H9 (cell line): ENCODE measurements at regions not wholly inside any gene's neighbourhood (a gene's known extent, or its start where the extent isn't known, plus 50 kb on each side); places are given as distances from the start of the nearest gene placed in this dataset.

ENCODE experiments used
- DNase-seq: peaks from one replicate; pipeline ENCODE4 v3.0.0-alpha.2; 2017
- H2AFZ ChIP-seq: one replicate; pipeline ENCODE4 v1.6.1; 2013; ENCODE audit warnings: mild to moderate bottlenecking, low read length, control low read depth, moderate library complexity
- H2AK5ac ChIP-seq: 2 replicates; pipeline ENCODE4 v1.6.1; 2013; ENCODE audit warnings: low read length, control low read depth, mixed read lengths; ENCODE audit not compliant: insufficient read length
- H2BK120ac ChIP-seq: one replicate; pipeline ENCODE4 v1.6.1; 2013; ENCODE audit warnings: low read depth, mild to moderate bottlenecking, low read length, control low read depth, inconsistent platforms; ENCODE audit not compliant: poor library complexity, severe bottlenecking
- H2BK12ac ChIP-seq: 2 replicates; pipeline ENCODE4 v1.6.1; 2013; ENCODE audit warnings: low read length, control low read depth, mixed read lengths, low read depth; ENCODE audit not compliant: insufficient read length
- H2BK15ac ChIP-seq: 2 replicates; pipeline ENCODE4 v1.6.1; 2013; ENCODE audit warnings: low read depth, low read length, control low read depth
- H2BK20ac ChIP-seq: one replicate; pipeline ENCODE4 v1.6.1; 2013; ENCODE audit warnings: low read depth, mild to moderate bottlenecking, low read length, control low read depth, inconsistent platforms; ENCODE audit not compliant: poor library complexity, severe bottlenecking
- H2BK5ac ChIP-seq: 2 replicates; pipeline ENCODE4 v1.6.1; 2013; ENCODE audit warnings: low read length, control low read depth, mixed read lengths; ENCODE audit not compliant: insufficient read length
- H3K14ac ChIP-seq: 2 replicates; pipeline ENCODE4 v1.6.1; 2013; ENCODE audit warnings: low read length, control low read depth; ENCODE audit not compliant: insufficient read depth
- H3K18ac ChIP-seq: 2 replicates; pipeline ENCODE4 v1.6.1; 2013; ENCODE audit warnings: low read depth, mild to moderate bottlenecking, mixed read lengths, low read length, control low read depth; ENCODE audit not compliant: insufficient read length
- H3K23ac ChIP-seq: 2 replicates; pipeline ENCODE4 v1.6.1; 2013; ENCODE audit warnings: low read length, control low read depth, mixed read lengths, low read depth; ENCODE audit not compliant: insufficient read length
- H3K23me2 ChIP-seq: 2 replicates; pipeline ENCODE4 v1.6.1; 2013; ENCODE audit warnings: low read depth, mild to moderate bottlenecking, mixed read lengths, low read length, control low read depth; ENCODE audit not compliant: insufficient read length, poor library complexity, severe bottlenecking
- H3K27ac ChIP-seq: 2 replicates; pipeline ENCODE4 v1.5.1; 2013; ENCODE audit warnings: low read length, control low read depth, mixed read lengths, low read depth; ENCODE audit not compliant: insufficient read length
- H3K27me3 ChIP-seq: 2 replicates; pipeline ENCODE4 v1.6.1; 2013; ENCODE audit warnings: low read length, control low read depth, inconsistent platforms; ENCODE audit not compliant: insufficient read depth
- H3K4ac ChIP-seq: 2 replicates; pipeline ENCODE4 v1.6.1; 2013; ENCODE audit warnings: low read depth, mild to moderate bottlenecking, control low read depth, inconsistent platforms, low read length, moderate library complexity
- H3K4me1 ChIP-seq: 2 replicates; pipeline ENCODE4 v1.6.1; 2013; ENCODE audit warnings: low read length, control low read depth, inconsistent platforms; ENCODE audit not compliant: insufficient read depth
- H3K4me2 ChIP-seq: 2 replicates; pipeline ENCODE4 v1.6.1; 2013; ENCODE audit warnings: low read length, control low read depth, mixed read lengths; ENCODE audit not compliant: insufficient read length, insufficient read depth
- H3K56ac ChIP-seq: 2 replicates; pipeline ENCODE4 v1.6.1; 2013; ENCODE audit warnings: low read depth, mild to moderate bottlenecking, mixed read lengths, low read length, control low read depth; ENCODE audit not compliant: insufficient read length
- H3K79me1 ChIP-seq: 2 replicates; pipeline ENCODE4 v1.6.1; 2013; ENCODE audit warnings: low read depth, mild to moderate bottlenecking, moderate library complexity, low read length, control low read depth, inconsistent platforms; ENCODE audit not compliant: insufficient read depth, poor library complexity, severe bottlenecking
- H3K79me2 ChIP-seq: 2 replicates; pipeline ENCODE4 v1.6.1; 2013; ENCODE audit warnings: low read length, control low read depth, inconsistent platforms; ENCODE audit not compliant: insufficient read depth
- H3K9ac ChIP-seq: 2 replicates; pipeline ENCODE4 v1.6.1; 2013; ENCODE audit warnings: low read length, control low read depth, mixed read lengths; ENCODE audit not compliant: insufficient read length; ENCODE audit errors: extremely low read depth
- H3K9me3 ChIP-seq: one replicate; pipeline ENCODE4 v1.6.1; 2013; ENCODE audit warnings: low read depth, low read length, inconsistent platforms; ENCODE audit not compliant: control insufficient read depth
- H3T11ph ChIP-seq: one replicate; pipeline ENCODE4 v1.6.1; 2013; ENCODE audit warnings: mild to moderate bottlenecking, low read length, control low read depth, inconsistent platforms
- H4K20me1 ChIP-seq: one replicate; pipeline ENCODE4 v1.6.1; 2013; ENCODE audit not compliant: control insufficient read depth, insufficient read length, insufficient read depth
- H4K5ac ChIP-seq: 2 replicates; pipeline ENCODE4 v1.6.1; 2013; ENCODE audit warnings: low read depth, mild to moderate bottlenecking, mixed read lengths, low read length, control low read depth; ENCODE audit not compliant: insufficient read length
- H4K8ac ChIP-seq: replicated peaks from 2 replicates; pipeline ENCODE4 v1.6.1; 2013; ENCODE audit warnings: low read length, control low read depth, mixed read lengths, low read depth; ENCODE audit not compliant: insufficient read length
- H4K91ac ChIP-seq: 2 replicates; pipeline ENCODE4 v1.6.1; 2013; ENCODE audit warnings: low read depth, mild to moderate bottlenecking, moderate library complexity, mixed read lengths, low read length, control low read depth; ENCODE audit not compliant: insufficient read length
- H3K27ac Mint-ChIP-seq, 3 experiments: 2 replicates in 2 of 3; 3 replicates in 1 of 3; pipeline ENCODE4 v1.8.0; 2020 to 2021; ENCODE audit warnings: mixed read lengths in 3 of 3, mild to moderate bottlenecking in 1 of 3, moderate library complexity in 1 of 3
- H3K27me3 Mint-ChIP-seq: 2 replicates; pipeline ENCODE4 v1.8.0; 2021; ENCODE audit warnings: low read depth, mild to moderate bottlenecking, moderate library complexity, mixed read lengths
- H3K36me3 Mint-ChIP-seq, 3 experiments: 2 replicates in 2 of 3; 3 replicates in 1 of 3; pipeline ENCODE4 v1.8.0; 2020 to 2021; ENCODE audit warnings: low read depth in 3 of 3, mixed read lengths in 3 of 3; ENCODE audit not compliant: insufficient read depth in 1 of 3
- H3K4me1 Mint-ChIP-seq, 2 experiments: 2 replicates each; pipeline ENCODE4 v1.8.0; 2020; ENCODE audit warnings: mixed read lengths in 2 of 2
- H3K4me3 Mint-ChIP-seq, 2 experiments: 2 replicates in 1 of 2; 3 replicates in 1 of 2; pipeline ENCODE4 v1.8.0; 2020 to 2021; ENCODE audit warnings: mild to moderate bottlenecking in 2 of 2, mixed read lengths in 2 of 2, moderate library complexity in 1 of 2
- H3K9me3 Mint-ChIP-seq, 2 experiments: 2 replicates in 1 of 2; 3 replicates in 1 of 2; pipeline ENCODE4 v1.8.0; 2020; ENCODE audit warnings: mild to moderate bottlenecking in 2 of 2, mixed read lengths in 2 of 2, moderate library complexity in 1 of 2
- CTCF ChIP-seq: fragments of 200-600 bp; sonication (generic); conservative IDR thresholded peaks from 3 replicates; pipeline ENCODE4 v1.8.0; 2021; ENCODE audit warnings: antibody characterized with exemption, mild to moderate bottlenecking
- WGBS: extraction: QIAGEN DNeasy Blood & Tissue Kit; methylation state at CpG from one replicate; pipeline ENCODE4 v1.1.7; 2013; ENCODE audit warnings: missing lambda C conversion rate, low lambda C conversion rate, mixed read lengths; ENCODE audit not compliant: insufficient read length; ENCODE audit errors: extremely low coverage; 5-methylcytosine and 5-hydroxymethylcytosine counted together

- Histone ChIP-seq H3K9ac (no peak overlapping the region), H3T11ph (no peak overlapping the region), H2BK5ac (no peak overlapping the region), H3K27me3 (no peaks in the 10 kb centered on the region), H3K4me2 (no peak overlapping the region), H2BK120ac (no peak overlapping the region), H2BK15ac (no peak overlapping the region), H3K79me2 (no peaks in the 10 kb centered on the region), H4K91ac (no peak overlapping the region), H3K4me1 (no peaks in the 10 kb centered on the region), H2BK20ac (no peak overlapping the region), H2AK5ac (no peak overlapping the region), H2AFZ (no peak overlapping the region), H3K23ac (no peak overlapping the region), H3K4ac (no peak overlapping the region), H2BK12ac (no peak overlapping the region), H3K9me3 (no peaks in the 10 kb centered on the region), H3K27ac (no peak overlapping the region), H3K14ac (no peak overlapping the region; the same call in 1 of the 2 replicates), H3K56ac (no peak overlapping the region), H3K79me1 (no peaks in the 10 kb centered on the region), H3K18ac (no peak overlapping the region), H3K23me2 (no peaks in the 10 kb centered on the region), H4K5ac (no peak overlapping the region), H4K20me1 (no peaks in the 10 kb centered on the region), H4K8ac (no peak overlapping the region)
- Mint-ChIP-seq H3K4me1 (peaks cover 6 to 10% of the 10 kb centered on the region in 2 experiments; a peak in 3 of 4 replicates), H3K27ac (peak overlapping the region in 1 of 3 experiments; percentile 48; a peak in 2 of 7 replicates), H3K36me3 (no peaks in the 10 kb centered on the region), H3K4me3 (no peak overlapping the region), H3K27me3 (peaks cover 8% of the 10 kb centered on the region), H3K9me3 (no peaks in the 10 kb centered on the region; a peak in 1 of 5 replicates)
- WGBS = no CpG with 5 or more reads among the region's 7 CpGs
- TF ChIP-seq CTCF = no peak
- DNase-seq = peak; percentile 8
Measured at GRCh38 chr2:236636261-236636660, 66.6 kb downstream of the ACKR3 start.
